ENCODE measurements at regions not wholly inside any gene's neighbourhood (a gene's known extent, or its start where the extent isn't known, plus 50 kb on each side); places are given as distances from the start of the nearest gene placed in this dataset.
"Not testable (repeated sequence)": the region's sequence is repeated elsewhere in the genome, so short reads cannot be mapped to it uniquely, and the experiment has no call there.

- DNase-seq, result no peak
Observed at GRCh38 chr4:54843946-54844345, 186.2 kb downstream of the KIT start.

- DNase-seq, result no peak
Observed at GRCh38 chr4:54843106-54843505, 185.3 kb downstream of the KIT start.

- DNase-seq, result no peak
Observed at GRCh38 chr4:54842656-54843055, 184.9 kb downstream of the KIT start.

GRCh38 chr4:54842226-54842625 lies 184.5 kb downstream of the KIT start:
- DNase-seq, result no peak

- no peak for DNase-seq
Observed at GRCh38 chr4:54840992-54841768, 183.4 kb downstream of the KIT start.

- peak in 1 of 5 experiments; percentile 1 for DNase-seq
Observed at GRCh38 chr4:54840430-54840829, 182.7 kb downstream of the KIT start.

GRCh38 chr4:54838301-54838700 lies 180.5 kb downstream of the KIT start:
- no peak for DNase-seq

GRCh38 chr4:54837576-54838140 lies 179.9 kb downstream of the KIT start:
- no peak for DNase-seq

GRCh38 chr4:54828361-54828760 lies 170.6 kb downstream of the KIT start:
- DNase-seq, result not testable (repeated sequence)

- no peak for DNase-seq
Observed at GRCh38 chr4:54823616-54824015, 165.9 kb downstream of the KIT start.

- no peak for DNase-seq
Observed at GRCh38 chr4:54819034-54819433, 161.3 kb downstream of the KIT start.

GRCh38 chr4:54818481-54818880 lies 160.7 kb downstream of the KIT start:
- DNase-seq, result no peak

- peak in 1 of 5 experiments; percentile 48 for DNase-seq
Observed at GRCh38 chr4:54813674-54814073, 155.9 kb downstream of the KIT start.

- DNase-seq, result no peak
Observed at GRCh38 chr4:54806351-54806750, 148.6 kb downstream of the KIT start.

GRCh38 chr4:54802336-54802735 lies 144.6 kb downstream of the KIT start:
- no peak for DNase-seq

GRCh38 chr4:54800831-54801530 lies 143.2 kb downstream of the KIT start:
- peak in 2 of 5 experiments; percentile 2 to 23 for DNase-seq

- DNase-seq, result no peak
Observed at GRCh38 chr4:54794579-54794978, 136.8 kb downstream of the KIT start.

GRCh38 chr4:54793856-54794422 lies 136.2 kb downstream of the KIT start:
- DNase-seq, result peak in 1 of 5 experiments; percentile 38

Data from T-helper 2 cell (primary cell).